HEK293T (cell line): ENCODE measurements at regions not wholly inside any gene's neighbourhood (a gene's known extent, or its start where the extent isn't known, plus 50 kb on each side); places are given as distances from the start of the nearest gene placed in this dataset.

Source experiments
- FOXM1 ChIP-seq: fragments of 450-650 bp; IDR thresholded peaks from 2 replicates; pipeline ENCODE4 v1.6.1; 2017; ENCODE audit warnings: mild to moderate bottlenecking, borderline replicate concordance
- HDGF ChIP-seq: fragments of 450-650 bp; IDR thresholded peaks from 2 replicates; pipeline ENCODE4 v1.6.1; 2017; ENCODE audit warnings: antibody characterized with exemption, borderline replicate concordance
- L3MBTL2 ChIP-seq: fragments of 450-650 bp; conservative IDR thresholded peaks from 2 replicates; pipeline ENCODE4 v1.6.1; 2016; ENCODE audit warnings: mild to moderate bottlenecking
- NFRKB ChIP-seq: fragments of 450-650 bp; IDR thresholded peaks from 2 replicates; pipeline ENCODE4 v1.6.1; 2016; ENCODE audit warnings: mild to moderate bottlenecking, moderate library complexity
- SP1 ChIP-seq: fragments of 450-650 bp; IDR thresholded peaks from 2 replicates; pipeline ENCODE4 v1.6.1; 2017
- SUZ12 ChIP-seq: fragments of 450-650 bp; IDR thresholded peaks from 2 replicates; pipeline ENCODE4 v1.6.1; 2016; ENCODE audit warnings: mild to moderate bottlenecking
- ZNF384 ChIP-seq: fragments of 450-650 bp; IDR thresholded peaks from 2 replicates; pipeline ENCODE4 v1.6.1; 2016

DNA sequence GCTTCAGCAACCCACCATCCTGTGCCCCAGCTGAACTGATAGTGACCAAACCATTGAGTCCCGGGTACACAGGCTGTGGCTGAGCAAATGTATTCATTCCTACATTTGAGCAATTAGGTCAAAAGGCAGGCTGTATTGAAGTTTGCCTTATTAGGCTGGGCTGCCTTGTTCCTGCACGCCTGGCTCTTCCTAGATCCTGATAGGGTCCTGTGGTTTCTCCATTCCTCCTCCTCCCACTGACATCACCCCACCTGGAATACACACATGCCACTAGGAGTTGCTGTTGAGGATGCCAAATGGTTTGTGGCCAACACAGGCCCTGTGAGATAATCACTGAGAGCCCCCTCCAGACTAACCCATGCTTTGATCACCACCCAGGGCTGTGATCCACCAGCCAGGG is 66.4 kb upstream of the FGFR2 start:
- TF ChIP-seq SUZ12 (no peak), ZNF384 (no peak), SP1 (no peak), HDGF (no peak), L3MBTL2 (no peak), FOXM1 (no peak), NFRKB (no peak)
